H1 (cell line): ENCODE measurements at regions not wholly inside any gene's neighbourhood (a gene's known extent, or its start where the extent isn't known, plus 50 kb on each side); places are given as distances from the start of the nearest gene placed in this dataset.

Source experiments
- POLR2AphosphoS5 ChIP-seq: IDR thresholded peaks from 2 replicates; pipeline ENCODE4 v1.6.1; 2011; ENCODE audit warnings: low read depth, low read length
- RAD21 ChIP-seq, 2 experiments: IDR thresholded peaks in 1 of 2; conservative IDR thresholded peaks in 1 of 2; 2 replicates each; pipeline ENCODE4 v1.6.1; 2011; ENCODE audit warnings: low read depth in 2 of 2, low read length in 2 of 2, improper control_type of control experiment in 1 of 2, inconsistent platforms in 1 of 2, mild to moderate bottlenecking in 1 of 2, moderate library complexity in 1 of 2
- RNF2 ChIP-seq: fragments of 200-900, 300-1000 bp; sonication (generic); IDR thresholded peaks from 2 replicates; pipeline ENCODE4 v1.7.1; 2016; ENCODE audit warnings: borderline replicate concordance, low read depth, mild to moderate bottlenecking, antibody characterized with exemption, low read length; ENCODE audit not compliant: poor library complexity, severe bottlenecking; ENCODE audit errors: missing control alignments
- SIN3A ChIP-seq, 2 experiments: IDR thresholded peaks in 1 of 2; conservative IDR thresholded peaks in 1 of 2; 2 replicates each; pipeline ENCODE4 v1.6.1; 2011 to 2012; ENCODE audit warnings: low read length in 2 of 2, improper control_type of control experiment in 1 of 2, low read depth in 1 of 2, mild to moderate bottlenecking in 1 of 2
- SIX5 ChIP-seq: IDR thresholded peaks from 2 replicates; pipeline ENCODE4 v1.6.1; 2011; ENCODE audit warnings: mild to moderate bottlenecking, low read depth, low read length
- SRF ChIP-seq: IDR thresholded peaks from 2 replicates; pipeline ENCODE4 v1.6.1; 2011; ENCODE audit warnings: mild to moderate bottlenecking, low read depth, low read length, moderate library complexity
- TF ChIP-seq, protein P1 (sequence below): fragments of 300-600 bp; sonication (generic); IDR thresholded peaks from 2 replicates; pipeline ENCODE4 v1.7.1; 2012; ENCODE audit warnings: low read length, moderate library complexity, mild to moderate bottlenecking, inconsistent platforms; ENCODE audit not compliant: insufficient replicate concordance

DNA sequence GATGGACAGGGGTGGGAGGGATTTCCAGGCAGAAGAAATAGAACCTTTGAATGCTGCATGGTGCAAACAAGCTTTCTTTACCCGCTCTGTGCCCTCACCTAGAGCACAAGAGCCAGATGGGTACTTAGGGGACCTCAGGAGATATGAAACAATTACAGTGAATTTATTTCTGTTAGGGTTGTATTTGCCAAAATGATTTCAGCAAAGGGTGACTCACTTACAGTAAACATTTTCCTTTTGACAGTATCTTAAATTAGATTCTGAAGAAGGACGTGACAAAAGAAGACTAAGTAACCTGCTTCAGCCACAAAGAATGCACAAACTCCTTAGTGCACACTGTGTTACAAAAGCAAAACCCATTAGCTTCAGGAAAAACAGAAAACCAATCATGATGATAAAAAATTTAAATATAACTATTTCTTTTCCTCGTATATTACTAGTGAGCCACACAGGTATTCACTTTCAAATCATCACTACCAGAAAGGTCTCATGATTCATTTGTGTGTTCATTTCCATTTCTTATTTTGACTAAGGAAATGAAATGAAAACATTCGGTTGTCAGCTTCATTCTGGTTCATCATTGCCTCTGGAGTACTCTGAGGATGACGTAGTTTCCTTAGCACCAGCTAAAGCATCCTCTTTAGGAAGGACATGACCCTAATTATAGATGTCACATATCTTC is 158.8 kb downstream of the NHLRC3 start (continued):
- TF ChIP-seq, protein P1, sequence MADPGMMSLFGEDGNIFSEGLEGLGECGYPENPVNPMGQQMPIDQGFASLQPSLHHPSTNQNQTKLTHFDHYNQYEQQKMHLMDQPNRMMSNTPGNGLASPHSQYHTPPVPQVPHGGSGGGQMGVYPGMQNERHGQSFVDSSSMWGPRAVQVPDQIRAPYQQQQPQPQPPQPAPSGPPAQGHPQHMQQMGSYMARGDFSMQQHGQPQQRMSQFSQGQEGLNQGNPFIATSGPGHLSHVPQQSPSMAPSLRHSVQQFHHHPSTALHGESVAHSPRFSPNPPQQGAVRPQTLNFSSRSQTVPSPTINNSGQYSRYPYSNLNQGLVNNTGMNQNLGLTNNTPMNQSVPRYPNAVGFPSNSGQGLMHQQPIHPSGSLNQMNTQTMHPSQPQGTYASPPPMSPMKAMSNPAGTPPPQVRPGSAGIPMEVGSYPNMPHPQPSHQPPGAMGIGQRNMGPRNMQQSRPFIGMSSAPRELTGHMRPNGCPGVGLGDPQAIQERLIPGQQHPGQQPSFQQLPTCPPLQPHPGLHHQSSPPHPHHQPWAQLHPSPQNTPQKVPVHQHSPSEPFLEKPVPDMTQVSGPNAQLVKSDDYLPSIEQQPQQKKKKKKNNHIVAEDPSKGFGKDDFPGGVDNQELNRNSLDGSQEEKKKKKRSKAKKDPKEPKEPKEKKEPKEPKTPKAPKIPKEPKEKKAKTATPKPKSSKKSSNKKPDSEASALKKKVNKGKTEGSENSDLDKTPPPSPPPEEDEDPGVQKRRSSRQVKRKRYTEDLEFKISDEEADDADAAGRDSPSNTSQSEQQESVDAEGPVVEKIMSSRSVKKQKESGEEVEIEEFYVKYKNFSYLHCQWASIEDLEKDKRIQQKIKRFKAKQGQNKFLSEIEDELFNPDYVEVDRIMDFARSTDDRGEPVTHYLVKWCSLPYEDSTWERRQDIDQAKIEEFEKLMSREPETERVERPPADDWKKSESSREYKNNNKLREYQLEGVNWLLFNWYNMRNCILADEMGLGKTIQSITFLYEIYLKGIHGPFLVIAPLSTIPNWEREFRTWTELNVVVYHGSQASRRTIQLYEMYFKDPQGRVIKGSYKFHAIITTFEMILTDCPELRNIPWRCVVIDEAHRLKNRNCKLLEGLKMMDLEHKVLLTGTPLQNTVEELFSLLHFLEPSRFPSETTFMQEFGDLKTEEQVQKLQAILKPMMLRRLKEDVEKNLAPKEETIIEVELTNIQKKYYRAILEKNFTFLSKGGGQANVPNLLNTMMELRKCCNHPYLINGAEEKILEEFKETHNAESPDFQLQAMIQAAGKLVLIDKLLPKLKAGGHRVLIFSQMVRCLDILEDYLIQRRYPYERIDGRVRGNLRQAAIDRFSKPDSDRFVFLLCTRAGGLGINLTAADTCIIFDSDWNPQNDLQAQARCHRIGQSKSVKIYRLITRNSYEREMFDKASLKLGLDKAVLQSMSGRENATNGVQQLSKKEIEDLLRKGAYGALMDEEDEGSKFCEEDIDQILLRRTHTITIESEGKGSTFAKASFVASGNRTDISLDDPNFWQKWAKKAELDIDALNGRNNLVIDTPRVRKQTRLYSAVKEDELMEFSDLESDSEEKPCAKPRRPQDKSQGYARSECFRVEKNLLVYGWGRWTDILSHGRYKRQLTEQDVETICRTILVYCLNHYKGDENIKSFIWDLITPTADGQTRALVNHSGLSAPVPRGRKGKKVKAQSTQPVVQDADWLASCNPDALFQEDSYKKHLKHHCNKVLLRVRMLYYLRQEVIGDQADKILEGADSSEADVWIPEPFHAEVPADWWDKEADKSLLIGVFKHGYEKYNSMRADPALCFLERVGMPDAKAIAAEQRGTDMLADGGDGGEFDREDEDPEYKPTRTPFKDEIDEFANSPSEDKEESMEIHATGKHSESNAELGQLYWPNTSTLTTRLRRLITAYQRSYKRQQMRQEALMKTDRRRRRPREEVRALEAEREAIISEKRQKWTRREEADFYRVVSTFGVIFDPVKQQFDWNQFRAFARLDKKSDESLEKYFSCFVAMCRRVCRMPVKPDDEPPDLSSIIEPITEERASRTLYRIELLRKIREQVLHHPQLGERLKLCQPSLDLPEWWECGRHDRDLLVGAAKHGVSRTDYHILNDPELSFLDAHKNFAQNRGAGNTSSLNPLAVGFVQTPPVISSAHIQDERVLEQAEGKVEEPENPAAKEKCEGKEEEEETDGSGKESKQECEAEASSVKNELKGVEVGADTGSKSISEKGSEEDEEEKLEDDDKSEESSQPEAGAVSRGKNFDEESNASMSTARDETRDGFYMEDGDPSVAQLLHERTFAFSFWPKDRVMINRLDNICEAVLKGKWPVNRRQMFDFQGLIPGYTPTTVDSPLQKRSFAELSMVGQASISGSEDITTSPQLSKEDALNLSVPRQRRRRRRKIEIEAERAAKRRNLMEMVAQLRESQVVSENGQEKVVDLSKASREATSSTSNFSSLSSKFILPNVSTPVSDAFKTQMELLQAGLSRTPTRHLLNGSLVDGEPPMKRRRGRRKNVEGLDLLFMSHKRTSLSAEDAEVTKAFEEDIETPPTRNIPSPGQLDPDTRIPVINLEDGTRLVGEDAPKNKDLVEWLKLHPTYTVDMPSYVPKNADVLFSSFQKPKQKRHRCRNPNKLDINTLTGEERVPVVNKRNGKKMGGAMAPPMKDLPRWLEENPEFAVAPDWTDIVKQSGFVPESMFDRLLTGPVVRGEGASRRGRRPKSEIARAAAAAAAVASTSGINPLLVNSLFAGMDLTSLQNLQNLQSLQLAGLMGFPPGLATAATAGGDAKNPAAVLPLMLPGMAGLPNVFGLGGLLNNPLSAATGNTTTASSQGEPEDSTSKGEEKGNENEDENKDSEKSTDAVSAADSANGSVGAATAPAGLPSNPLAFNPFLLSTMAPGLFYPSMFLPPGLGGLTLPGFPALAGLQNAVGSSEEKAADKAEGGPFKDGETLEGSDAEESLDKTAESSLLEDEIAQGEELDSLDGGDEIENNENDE: no peak
- TF ChIP-seq POLR2AphosphoS5 (no peak), SIN3A (conservative IDR thresholded peaks at IDR 0.05 in 1 of 2, IDR thresholded peaks at IDR 0.05 in 1 of 2; ENCODE audit: low read depth in 1 of 2, low read length in 2 of 2) (no peak), SRF (no peak), SIX5 (no peak), RNF2 (no peak), RAD21 (IDR thresholded peaks at IDR 0.05 in 1 of 2, conservative IDR thresholded peaks at IDR 0.05 in 1 of 2; ENCODE audit: low read depth in 2 of 2, low read length in 2 of 2) (no peak)
